ENCODE measurements at regions not wholly inside any gene's neighbourhood (a gene's known extent, or its start where the extent isn't known, plus 50 kb on each side); places are given as distances from the start of the nearest gene placed in this dataset.

- TF ChIP-seq CTCF (conservative IDR thresholded peaks at IDR 0.05; ENCODE audit: low read length) (no peak), EZH2phosphoT487 (IDR thresholded peaks at IDR 0.05; ENCODE audit: borderline replicate concordance) (no peak)
Measured at GRCh38 chr2:234594715-234595114, 97.8 kb upstream of the ARL4C start.

Measured in Loucy (cell line).